Spleen (tissue), 11 donors: ENCODE measurements at regions not wholly inside any gene's neighbourhood (a gene's known extent, or its start where the extent isn't known, plus 50 kb on each side); places are given as distances from the start of the nearest gene placed in this dataset.

ENCODE experiments used
- DNase-seq: peaks from one replicate; pipeline ENCODE4 v3.0.0-alpha.2; 2020
- H3K27ac ChIP-seq, 8 donors: fragments of 200-600 bp; sonication (generic) in 7 of 8; 1 replicate in 4 of 8; 2 replicates in 4 of 8; pipeline versions ENCODE4 v1.5.0 to v1.8.0; 2016 to 2021; ENCODE audit warnings: inconsistent platforms in 4 of 8, mild to moderate bottlenecking in 4 of 8, moderate library complexity in 1 of 8
- H3K27me3 ChIP-seq, 7 donors: fragments of 200-600 bp; sonication (generic) in 6 of 7; replicated peaks in 1 of 7; 1 replicate in 4 of 7; 2 replicates in 3 of 7; pipeline versions ENCODE4 v1.5.0 to v1.8.0; 2016 to 2021; ENCODE audit warnings: inconsistent platforms in 3 of 7, mild to moderate bottlenecking in 1 of 7
- H3K36me3 ChIP-seq, 6 donors: fragments of 200-600 bp; sonication (generic) in 5 of 6; 1 replicate in 4 of 6; 2 replicates in 2 of 6; pipeline versions ENCODE4 v1.5.0 to v1.8.0; 2016 to 2021; ENCODE audit warnings: inconsistent platforms in 2 of 6
- H3K4me1 ChIP-seq, 6 donors: fragments of 200-600 bp; sonication (generic) in 5 of 6; 1 replicate in 3 of 6; 2 replicates in 3 of 6; pipeline versions ENCODE4 v1.5.0 to v1.8.0; 2016 to 2021; ENCODE audit warnings: inconsistent platforms in 3 of 6
- H3K4me3 ChIP-seq, 8 donors: fragments of 200-600 bp; sonication (generic) in 7 of 8; 1 replicate in 4 of 8; 2 replicates in 4 of 8; pipeline versions ENCODE4 v1.5.0 to v1.8.0; 2016 to 2021; ENCODE audit warnings: inconsistent platforms in 4 of 8, mild to moderate bottlenecking in 4 of 8, moderate library complexity in 2 of 8
- H3K9me3 ChIP-seq, 8 donors: fragments of 200-600 bp; sonication (generic) in 7 of 8; 1 replicate in 4 of 8; 2 replicates in 4 of 8; pipeline versions ENCODE4 v1.5.0 to v1.8.0; 2016 to 2021; ENCODE audit warnings: inconsistent platforms in 4 of 8
- POLR2A ChIP-seq, 3 donors: fragments of 450-650 bp; IDR thresholded peaks; one replicate each; pipeline ENCODE4 v1.5.1; 2017; ENCODE audit warnings: antibody characterized with exemption in 3 of 3, mild to moderate bottlenecking in 1 of 3
- POLR2AphosphoS5 ChIP-seq, 3 donors: sonication (generic); formaldehyde crosslinking; IDR thresholded peaks; one replicate each; pipeline ENCODE4 v1.5.1; 2017; ENCODE audit warnings: antibody characterized with exemption in 3 of 3
- WGBS, 5 donors: extraction: QIAGEN DNeasy Blood & Tissue Kit in 3 of 5; methylation state at CpG; one replicate each; pipeline versions ENCODE4 v1.1.5 to v1.1.7; 2013 to 2018; 5-methylcytosine and 5-hydroxymethylcytosine counted together
- intact Hi-C: fragments of 100-400 bp; cut with DNase I; formaldehyde crosslinking; loops from one replicate; pipeline ENCODE4 v1.15.0; 2023; ENCODE audit warnings: low total_unique reads
- TF ChIP-seq, protein P1 (sequence below), 11 experiments: fragments of 200-600 bp in 7 of 11; fragments of 450-650 bp in 4 of 11; sonication (generic) in 4 of 11; IDR thresholded peaks in 8 of 11; conservative IDR thresholded peaks in 3 of 11; 1 replicate in 7 of 11; 2 replicates in 4 of 11; pipeline versions ENCODE4 v1.4.0 to v1.8.0; 2016 to 2021; ENCODE audit warnings: antibody characterized with exemption in 11 of 11, inconsistent platforms in 4 of 11, mild to moderate bottlenecking in 1 of 11
- donor health status: healthy with polysubstance abuse.
- donor health status: DM: no; HTN: no; CAD: no; lungs with moderate emphysema.
- donor health status: DM: no; HTN: no; CAD: no.
- donor health status: Bipolar disorder and iron deficiency.
- donor health status: healthy.
- donor health status: DM: no; HTN: no; CAD: no.
- donor health status: DM: yes; HTN: yes; CAD: no.

DNA sequence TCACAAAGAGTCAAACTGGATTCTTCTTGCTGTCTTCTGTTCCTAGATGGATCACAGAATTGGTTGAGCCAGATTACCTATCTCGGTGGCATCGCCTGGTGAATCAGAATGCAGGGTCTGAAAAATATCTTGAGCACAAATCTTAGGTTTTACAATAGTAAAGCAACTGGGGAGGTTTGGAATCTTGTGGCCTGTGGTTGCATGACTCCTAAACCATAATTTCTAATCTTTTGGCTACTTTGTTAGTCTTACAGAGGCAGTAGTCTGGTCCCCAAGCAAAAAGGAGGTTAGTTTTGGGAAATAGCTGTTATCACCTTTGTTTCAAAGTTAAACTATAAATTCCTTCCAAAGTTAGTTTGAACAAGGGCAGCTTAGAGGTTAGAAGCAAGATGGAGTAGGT is 1488.5 kb upstream of the FLRT2 start:
- intact Hi-C loops, result no loop called here
- Histone ChIP-seq H3K9me3 (peaks cover 0 to 4% (median 0%) of the 10 kb centered on the region in 8 donors), H3K36me3 (no peaks in the 10 kb centered on the region), H3K27me3 (no peaks in the 10 kb centered on the region), H3K27ac (no peak overlapping the region), H3K4me1 (peaks cover 0 to 5% (median 0%) of the 10 kb centered on the region in 6 donors), H3K4me3 (no peak overlapping the region)
- TF ChIP-seq POLR2AphosphoS5 (IDR thresholded peaks at IDR 0.05) (no peak), POLR2A (IDR thresholded peaks at IDR 0.05) (no peak)
- TF ChIP-seq, protein P1, sequence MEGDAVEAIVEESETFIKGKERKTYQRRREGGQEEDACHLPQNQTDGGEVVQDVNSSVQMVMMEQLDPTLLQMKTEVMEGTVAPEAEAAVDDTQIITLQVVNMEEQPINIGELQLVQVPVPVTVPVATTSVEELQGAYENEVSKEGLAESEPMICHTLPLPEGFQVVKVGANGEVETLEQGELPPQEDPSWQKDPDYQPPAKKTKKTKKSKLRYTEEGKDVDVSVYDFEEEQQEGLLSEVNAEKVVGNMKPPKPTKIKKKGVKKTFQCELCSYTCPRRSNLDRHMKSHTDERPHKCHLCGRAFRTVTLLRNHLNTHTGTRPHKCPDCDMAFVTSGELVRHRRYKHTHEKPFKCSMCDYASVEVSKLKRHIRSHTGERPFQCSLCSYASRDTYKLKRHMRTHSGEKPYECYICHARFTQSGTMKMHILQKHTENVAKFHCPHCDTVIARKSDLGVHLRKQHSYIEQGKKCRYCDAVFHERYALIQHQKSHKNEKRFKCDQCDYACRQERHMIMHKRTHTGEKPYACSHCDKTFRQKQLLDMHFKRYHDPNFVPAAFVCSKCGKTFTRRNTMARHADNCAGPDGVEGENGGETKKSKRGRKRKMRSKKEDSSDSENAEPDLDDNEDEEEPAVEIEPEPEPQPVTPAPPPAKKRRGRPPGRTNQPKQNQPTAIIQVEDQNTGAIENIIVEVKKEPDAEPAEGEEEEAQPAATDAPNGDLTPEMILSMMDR (IDR thresholded peaks at IDR 0.05 in 8 of 11, conservative IDR thresholded peaks at IDR 0.05 in 3 of 11), result no peak
- no peak for DNase-seq
- WGBS, 5 donors, result 79 to 97% (median 90%) methylated on average over 2 of the region's 2 CpGs

DNA sequence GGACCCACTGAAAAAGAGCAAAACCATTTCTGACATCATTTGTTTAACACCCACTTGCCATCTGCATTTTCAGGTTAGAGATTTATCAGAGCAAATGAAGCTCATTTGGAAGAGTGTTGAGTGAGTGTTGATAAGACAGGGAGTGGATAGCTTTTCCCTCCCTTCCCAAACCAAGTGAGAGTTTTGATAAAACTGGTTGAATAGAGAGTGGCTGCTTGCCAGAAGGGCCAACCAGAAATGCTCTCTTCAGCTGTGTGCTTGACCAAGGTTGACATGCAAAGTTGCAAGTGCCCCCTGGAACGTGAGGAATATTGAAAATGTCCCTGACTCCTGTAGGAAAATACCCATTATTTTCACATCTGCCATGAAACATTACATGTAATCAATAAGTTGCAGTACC is 1487.0 kb upstream of the FLRT2 start:
- intact Hi-C loops, result no loop called here
- Histone ChIP-seq H3K9me3 (peaks cover 0 to 4% (median 0%) of the 10 kb centered on the region in 8 donors), H3K27me3 (no peaks in the 10 kb centered on the region), H3K4me1 (no peaks in the 10 kb centered on the region), H3K4me3 (no peak overlapping the region), H3K27ac (no peak overlapping the region), H3K36me3 (no peaks in the 10 kb centered on the region)
- DNase-seq, result no peak
- TF ChIP-seq POLR2AphosphoS5 (IDR thresholded peaks at IDR 0.05) (no peak), POLR2A (IDR thresholded peaks at IDR 0.05) (no peak)
- TF ChIP-seq, protein P1 (IDR thresholded peaks at IDR 0.05 in 8 of 11, conservative IDR thresholded peaks at IDR 0.05 in 3 of 11), result no peak
- 59 to 75% (median 64%) methylated on average over 1 of the region's 1 CpG for WGBS, 5 donors

DNA sequence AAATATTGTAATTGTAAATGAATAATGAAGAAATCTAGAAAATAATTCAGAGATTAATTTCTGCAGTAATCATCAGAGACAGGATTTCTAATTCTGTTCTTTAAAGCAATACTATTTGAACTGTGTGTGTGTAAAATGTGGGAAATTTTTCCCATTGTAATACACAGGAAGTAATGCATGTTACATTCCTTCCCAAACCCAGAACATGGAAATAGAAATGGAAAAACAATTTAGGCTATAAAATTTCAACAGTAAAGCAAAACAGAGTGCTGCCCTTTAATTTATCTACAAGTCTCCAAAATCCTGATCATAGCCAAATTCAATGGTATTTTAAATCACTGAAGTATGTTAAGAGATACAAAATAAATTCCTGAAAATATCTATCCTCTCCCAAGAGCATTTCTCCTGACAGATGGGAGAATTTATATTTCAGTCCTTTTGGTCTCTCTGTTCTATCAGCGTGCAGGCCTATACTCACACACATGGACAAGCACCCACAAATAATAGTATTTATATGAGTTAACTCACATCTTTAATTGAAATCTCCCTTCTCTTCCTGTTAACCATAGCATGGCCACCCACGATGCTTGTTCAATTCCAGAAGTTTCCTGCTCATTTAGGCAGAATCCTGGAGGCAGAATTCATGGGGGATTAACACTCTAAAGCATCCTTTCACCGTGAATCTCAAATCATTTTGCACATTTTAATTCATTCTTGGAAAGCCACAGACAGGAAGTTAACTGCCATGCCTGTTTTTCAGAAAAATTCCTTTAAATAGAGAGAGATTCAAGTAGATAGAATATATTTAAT is 1465.4 kb upstream of the FLRT2 start:
- Histone ChIP-seq H3K4me3 (no peak overlapping the region), H3K27ac (no peak overlapping the region), H3K27me3 (no peaks in the 10 kb centered on the region), H3K36me3 (no peaks in the 10 kb centered on the region), H3K9me3 (no peaks in the 10 kb centered on the region), H3K4me1 (no peaks in the 10 kb centered on the region)
- intact Hi-C loops, result no loop called here
- no peak for DNase-seq
- whole genome bisulfite sequencing, 5 donors, result 33 to 49% (median 39%) methylated on average over 3 of the region's 3 CpGs
- TF ChIP-seq, protein P1 (IDR thresholded peaks at IDR 0.05 in 8 of 11, conservative IDR thresholded peaks at IDR 0.05 in 3 of 11), result no peak
- TF ChIP-seq POLR2A (IDR thresholded peaks at IDR 0.05) (no peak), POLR2AphosphoS5 (IDR thresholded peaks at IDR 0.05) (no peak)

DNA sequence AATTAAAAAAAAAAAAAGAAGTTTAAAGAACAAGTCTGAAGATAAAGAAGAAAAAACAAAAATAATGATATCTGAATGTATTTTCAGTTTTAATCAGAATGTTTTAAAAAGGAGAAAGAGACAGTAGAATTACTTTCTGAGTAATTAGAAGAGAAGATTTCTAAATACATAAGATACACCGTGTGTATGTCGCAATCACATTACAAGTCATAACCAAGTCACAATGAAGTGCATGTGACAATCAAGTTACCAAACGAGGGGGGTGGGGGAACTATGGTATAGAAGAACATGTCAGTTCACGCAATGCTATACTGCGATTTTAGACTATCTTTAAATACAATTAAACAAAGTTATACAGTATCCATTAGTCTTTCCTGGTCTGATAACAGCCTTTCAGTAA is 1464.1 kb upstream of the FLRT2 start:
- DNase-seq, result no peak
- intact Hi-C loops, result no loop called here
- Histone ChIP-seq H3K36me3 (no peaks in the 10 kb centered on the region), H3K27ac (no peak overlapping the region), H3K9me3 (peaks cover 0 to 4% (median 0%) of the 10 kb centered on the region in 8 donors), H3K27me3 (no peaks in the 10 kb centered on the region), H3K4me1 (no peaks in the 10 kb centered on the region), H3K4me3 (no peak overlapping the region)
- WGBS, 5 donors, result 71 to 90% (median 80%) methylated on average over 5 of the region's 5 CpGs
- TF ChIP-seq, protein P1 (IDR thresholded peaks at IDR 0.05 in 8 of 11, conservative IDR thresholded peaks at IDR 0.05 in 3 of 11), result no peak
- no peak for TF ChIP-seq POLR2AphosphoS5 (IDR thresholded peaks at IDR 0.05)
- no peak for TF ChIP-seq POLR2A (IDR thresholded peaks at IDR 0.05)
